HG03521 (cell line): ENCODE measurements at regions not wholly inside any gene's neighbourhood (a gene's known extent, or its start where the extent isn't known, plus 50 kb on each side); places are given as distances from the start of the nearest gene placed in this dataset.

Experiments used
- ATAC-seq: cut with Tn5 transposase; IDR thresholded peaks from one replicate; pipeline ENCODE4 v1.9.1; 2021; ENCODE audit warnings: mild to moderate bottlenecking, moderate library complexity; ENCODE audit not compliant: unreplicated experiment

DNA sequence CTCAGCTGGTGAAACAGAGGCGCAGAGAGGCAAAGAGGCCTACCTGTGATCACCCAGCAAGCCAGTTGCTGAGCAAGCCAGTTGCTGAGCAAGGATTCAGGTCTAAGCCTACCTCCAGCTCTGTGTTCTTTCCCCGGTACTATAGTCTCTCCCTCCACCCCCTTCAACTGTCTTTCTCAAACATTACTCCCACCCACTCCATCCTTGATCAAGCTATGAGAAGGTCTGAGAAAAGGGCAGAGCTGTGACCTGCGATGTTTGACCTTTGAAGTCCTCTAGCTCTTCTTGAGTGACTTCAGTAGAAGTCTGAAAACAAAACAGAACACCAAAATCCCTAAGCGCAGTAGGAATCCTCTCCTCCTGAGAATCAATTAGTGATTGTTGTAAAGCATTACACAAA is 665.2 kb upstream of the ID2 start:
- ATAC-seq = no peak

DNA sequence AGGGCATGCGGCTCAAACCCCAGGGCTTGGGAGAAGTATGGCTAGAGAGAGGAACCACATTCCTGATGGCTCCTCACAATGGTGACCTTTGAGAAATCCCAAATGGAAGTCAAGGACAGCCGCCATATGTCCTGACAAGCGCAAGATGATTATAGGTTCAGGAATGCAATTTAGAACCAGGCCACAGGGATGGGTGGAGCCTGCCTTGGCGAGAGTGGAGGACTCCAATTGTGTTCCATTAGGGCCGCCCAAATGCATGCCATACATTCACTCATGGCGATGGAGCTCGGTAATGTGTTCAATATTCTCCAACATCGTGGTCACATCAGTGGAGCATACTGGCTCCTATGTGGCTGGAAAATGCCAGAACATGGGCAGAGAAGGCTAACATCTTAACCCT is 662.9 kb upstream of the ID2 start:
- no peak for ATAC-seq

DNA sequence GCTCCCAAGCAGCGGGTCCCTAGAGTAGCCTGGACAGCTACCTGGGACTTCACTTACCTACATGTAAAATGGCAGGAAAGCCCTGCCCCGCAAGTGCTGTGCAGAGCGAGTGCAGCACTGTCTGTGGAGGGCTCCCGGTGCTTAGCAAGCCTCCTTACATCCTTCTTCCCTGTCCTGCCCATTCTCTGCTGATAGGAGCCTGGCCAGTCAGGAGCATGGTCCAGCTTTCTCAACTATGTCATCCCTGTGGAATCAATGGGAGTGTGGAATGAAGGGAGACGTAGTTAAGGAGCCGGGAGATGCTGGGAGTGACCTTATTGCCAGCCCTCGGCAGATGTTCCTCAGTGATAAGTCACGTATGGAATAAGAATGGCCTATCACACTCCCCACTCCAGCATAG is 661.9 kb upstream of the ID2 start:
- ATAC-seq = no peak

DNA sequence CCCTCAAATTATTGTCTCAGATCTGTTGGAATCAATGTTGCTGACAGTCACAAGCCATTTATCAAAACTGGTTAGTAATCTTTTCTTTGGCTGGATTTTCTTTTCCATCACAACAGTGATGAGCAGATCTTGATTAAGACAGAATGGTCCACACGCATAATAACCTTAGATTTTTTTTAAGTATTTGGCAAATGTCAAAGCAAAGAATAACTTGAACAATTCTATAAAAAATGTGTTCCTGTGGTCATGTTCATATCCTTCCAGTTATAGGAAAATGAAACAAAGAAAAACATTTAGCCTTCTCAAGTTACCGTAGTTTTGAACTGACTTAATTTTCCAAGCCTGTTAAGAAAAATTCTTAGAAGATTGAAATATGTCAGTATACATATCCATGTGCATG is 659.9 kb upstream of the ID2 start:
- no peak for ATAC-seq

DNA sequence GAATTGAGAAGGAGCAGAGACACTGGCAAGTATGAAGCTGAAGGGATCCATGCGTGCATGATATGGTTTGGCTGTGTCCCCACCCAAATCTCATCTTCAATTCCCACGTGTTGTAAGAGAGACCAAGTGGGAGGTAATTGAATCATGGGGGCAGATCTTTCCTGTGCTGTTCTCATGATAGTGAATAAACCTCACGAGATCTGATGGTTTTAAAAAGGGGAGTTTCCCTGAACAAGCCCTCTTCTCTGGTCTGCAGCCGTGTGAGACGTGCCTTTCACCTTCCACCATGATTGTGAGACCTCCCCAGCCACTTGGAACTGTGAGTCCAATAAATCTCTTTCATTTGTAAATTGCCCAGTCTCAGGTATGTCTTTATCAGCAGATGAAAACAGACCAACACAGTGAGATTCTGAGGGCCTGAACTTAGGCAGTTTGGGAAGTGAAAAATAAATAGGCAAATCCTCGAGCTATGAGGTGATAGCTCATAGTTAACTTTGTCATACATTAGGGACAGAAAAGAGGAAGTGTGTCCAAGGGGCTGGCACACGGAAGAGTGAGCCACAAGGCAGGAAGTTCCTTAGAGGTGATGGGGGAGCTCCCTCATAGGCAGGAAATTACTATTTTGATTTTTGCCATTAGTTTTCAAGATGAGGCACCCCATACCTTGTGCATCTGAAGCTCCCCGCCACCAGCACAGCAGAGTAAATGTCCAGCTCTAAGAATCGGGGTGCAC is 658.8 kb upstream of the ID2 start:
- ATAC-seq = no peak

DNA sequence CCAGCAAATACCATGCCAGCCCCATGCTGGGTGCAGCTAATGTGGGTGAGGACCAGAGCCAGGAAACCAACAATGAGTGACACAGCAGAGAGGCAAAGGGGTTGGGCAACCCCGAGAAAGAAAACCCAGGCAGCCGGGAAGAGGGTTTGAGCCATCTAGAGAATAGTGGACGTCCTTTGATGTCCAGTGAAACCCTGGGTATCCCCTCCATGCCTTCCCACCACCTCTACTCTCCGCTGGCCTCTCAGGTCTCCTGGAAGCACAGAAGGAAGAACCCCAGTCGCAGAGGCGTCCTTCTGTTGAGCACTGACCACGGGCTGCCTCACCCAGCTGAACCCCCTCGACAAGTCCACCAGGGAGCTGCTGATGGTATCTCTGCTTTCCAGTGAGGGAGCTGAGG is 657.4 kb upstream of the ID2 start:
- no peak for ATAC-seq

DNA sequence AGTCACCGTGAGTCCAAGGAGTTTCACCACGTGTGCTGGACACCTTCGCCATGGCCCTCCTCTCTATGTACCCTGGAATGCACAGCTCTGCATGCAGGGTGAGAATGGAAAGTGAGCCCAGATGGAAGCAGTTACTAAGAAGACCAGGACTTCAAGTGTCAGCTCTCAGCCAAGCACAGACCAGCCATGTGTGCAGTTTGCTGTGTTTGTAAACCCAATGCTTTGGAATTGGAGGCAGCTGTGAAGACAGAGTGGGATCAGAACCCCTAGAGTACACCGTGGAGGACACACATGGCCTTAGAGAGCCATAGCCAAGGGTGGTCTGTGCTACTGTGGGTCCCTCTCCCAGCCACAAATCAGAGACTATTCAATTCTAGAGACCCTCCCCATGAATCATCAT is 655.5 kb upstream of the ID2 start:
- ATAC-seq = no peak

DNA sequence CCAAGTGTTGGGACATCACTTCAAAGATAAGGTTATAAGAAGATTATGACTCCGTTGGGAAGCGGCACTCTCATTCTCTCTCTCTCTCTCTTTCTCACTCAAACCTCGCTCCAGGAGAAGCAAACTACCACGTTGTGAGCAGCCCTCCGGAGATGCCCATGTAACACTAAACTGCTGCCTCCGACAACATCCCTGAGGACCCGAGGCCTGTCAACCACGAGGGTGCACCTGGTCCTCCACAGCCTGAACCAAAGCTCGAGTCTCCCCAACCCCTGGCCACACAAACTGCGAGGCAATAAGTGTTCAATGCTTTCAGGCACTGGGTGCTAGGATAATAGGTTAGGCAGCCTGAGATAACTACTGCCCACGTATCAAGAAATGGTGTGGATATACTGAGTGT is 654.5 kb upstream of the ID2 start:
- ATAC-seq = no peak

DNA sequence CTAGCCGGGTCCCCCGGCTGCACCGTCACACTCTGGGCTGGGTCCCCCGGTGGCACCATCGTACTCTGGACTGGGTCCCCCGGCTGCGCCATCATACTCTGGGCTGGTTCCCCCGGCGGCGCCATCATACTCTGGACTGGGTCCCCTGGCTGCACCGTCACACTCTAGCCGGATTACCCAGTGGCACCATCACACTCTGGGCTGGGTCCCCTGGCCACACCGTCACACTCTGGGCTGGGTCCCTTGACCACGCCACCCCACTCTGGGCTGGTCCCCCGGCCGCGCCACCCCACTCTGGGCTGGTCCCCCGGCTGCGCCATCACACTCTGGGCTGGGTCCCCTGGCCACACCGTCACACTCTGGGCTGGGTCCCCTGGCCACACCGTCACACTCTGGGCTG is 653.8 kb upstream of the ID2 start:
- no peak for ATAC-seq

DNA sequence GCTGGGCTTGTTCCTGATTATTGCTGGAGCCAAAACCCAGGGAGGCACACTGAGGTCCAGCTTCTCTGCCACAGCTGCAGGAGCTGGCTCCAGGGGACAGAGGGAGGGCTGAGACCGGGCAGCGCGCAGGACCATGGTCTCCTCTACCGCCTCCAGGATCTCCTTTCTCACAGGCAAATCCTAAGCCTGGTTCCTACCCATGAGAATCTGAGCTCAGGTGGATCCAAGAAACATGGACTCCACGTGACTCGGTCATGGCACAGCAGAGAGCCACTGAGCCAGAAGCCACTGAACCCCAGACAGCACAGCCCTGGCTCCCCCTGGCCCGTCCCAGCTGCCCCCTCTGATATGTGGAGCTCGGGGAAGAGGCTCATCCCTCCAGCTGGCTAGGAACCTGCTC is 653.4 kb upstream of the ID2 start:
- no peak for ATAC-seq

DNA sequence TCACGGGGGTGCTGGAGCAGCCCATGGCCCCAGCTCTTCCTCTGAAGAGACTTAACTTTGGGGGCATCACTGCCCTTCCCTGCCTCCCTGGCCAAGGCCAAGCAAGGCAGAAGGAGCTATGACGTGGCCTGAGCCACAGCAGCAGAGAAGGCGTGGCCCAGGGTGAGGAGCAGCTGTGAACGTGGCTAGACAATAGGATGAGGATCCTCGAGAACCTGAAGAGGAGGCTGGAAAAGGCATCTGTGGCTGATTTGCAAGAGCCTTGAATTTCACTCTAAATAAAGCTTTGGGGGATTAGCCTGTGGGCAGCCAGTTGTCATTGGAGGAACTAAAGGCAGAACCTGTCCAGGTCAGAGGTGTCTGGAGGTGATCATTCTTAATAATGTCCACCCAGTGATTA is 652.9 kb upstream of the ID2 start:
- no peak for ATAC-seq

DNA sequence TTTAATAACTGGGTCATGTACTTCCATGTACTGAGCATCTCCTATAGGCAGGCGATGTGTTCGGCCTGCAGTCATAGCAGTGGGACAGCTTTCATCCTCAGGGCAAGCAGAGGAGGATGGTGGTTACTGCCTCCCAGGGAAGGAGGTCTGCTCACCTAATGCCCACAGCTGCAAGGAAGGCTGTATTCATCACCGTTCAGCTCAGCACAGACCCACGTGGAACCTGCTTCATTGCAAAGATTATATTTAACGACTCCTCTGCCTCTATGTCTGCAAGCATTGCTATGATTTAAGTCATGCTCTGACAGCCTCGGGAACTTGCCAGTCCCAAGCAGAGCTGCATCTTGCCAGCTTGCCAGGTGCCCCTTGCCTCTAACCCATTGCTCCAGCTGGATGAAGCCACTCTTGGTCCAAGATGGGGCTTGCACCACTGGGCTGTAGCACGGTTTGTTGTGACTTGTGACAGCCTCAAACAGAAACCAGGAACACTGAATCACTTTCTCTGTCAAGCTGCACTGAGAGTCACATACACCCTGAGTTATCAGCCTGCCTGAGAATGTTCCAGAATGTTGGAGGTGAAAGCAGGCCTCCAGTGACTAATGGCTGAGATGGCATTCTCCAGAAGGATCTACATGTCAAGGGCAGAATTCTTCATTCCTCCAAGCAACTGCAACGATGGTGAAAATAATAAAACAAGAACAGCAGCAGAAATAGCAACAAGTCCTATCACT is 651.1 kb upstream of the ID2 start:
- no peak for ATAC-seq

DNA sequence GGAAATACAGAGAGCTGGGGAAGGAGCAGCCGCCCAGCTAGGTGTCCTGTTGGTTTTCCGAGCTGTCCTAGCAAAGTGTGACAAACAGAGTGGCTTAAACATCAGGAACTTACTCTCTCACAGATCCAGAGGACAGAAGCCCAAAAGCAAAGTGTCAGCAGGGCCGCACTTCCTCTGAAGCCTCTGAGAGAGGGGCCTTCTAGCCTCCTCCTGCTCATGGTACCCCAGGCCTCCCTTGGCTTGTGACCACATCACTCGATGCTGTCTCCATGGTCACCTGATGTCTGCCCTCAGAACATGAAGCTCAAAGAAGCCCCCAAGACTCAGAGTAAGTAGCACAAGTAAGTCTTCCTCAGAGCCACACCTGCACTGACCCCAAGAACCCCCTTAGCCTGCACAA is 650.5 kb upstream of the ID2 start:
- no peak for ATAC-seq

DNA sequence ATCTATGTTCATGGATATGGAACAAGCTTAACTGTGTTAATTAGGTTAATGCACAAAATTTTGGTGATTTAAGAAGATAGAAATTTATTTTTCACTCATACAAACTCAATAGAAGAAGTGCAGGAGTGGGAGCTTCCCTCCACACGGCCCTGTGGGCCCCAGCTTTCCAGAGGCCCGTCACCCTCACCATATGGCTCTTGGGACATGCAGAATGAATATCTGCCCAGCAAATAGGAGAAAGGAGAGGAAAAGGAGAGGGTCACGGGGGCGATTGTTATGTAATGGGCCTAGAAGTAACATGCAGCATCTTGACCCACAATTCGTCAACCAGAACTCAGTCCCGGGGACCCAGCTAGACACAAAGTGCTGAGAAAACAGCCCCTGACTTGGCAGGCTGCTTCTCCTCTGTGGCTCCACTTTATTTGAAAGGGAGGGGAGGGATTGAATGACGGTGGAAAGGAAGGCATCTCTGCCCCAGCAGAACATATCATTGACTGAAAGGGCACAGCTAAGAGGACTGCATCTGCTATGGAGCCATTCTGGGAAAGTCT is 648.2 kb upstream of the ID2 start:
- no peak for ATAC-seq

DNA sequence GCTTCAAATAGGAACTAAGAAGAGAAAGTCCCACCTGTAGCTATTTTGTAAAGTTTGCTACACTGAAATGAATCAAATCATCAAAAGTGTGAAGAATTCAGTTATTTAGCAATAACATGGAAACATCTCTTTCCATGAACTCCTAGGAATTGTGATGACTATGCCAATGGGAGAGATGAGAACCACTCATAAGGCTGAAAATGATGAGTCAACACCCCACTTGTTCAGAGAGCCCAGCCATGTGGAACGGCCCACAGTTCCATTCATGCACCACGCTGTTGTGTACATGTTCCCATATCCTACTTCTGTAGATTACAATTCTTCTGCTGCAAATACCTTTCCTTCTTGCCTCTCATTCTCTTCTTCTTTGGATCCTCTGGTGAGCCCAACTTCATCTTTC is 645.5 kb upstream of the ID2 start:
- ATAC-seq = peak; percentile 53

DNA sequence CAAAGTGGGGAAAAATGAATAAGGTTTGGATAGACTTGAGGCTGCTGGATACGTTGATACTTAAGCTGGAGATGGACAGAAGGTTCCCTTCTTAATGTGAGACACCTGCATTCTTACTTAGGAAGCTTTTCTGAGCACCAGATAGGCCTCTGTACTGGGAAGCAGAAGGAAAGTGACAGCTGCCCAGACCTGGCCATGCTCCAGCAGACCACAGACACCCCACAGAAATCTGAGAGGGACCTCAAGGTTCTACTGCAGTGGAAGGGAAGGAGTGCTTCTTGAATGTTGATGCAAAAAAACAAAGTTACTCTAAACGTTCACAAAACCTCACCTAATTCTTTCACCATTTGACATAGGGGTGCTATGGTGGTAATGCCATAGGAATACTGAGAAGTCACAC is 642.1 kb upstream of the ID2 start:
- ATAC-seq = no peak

DNA sequence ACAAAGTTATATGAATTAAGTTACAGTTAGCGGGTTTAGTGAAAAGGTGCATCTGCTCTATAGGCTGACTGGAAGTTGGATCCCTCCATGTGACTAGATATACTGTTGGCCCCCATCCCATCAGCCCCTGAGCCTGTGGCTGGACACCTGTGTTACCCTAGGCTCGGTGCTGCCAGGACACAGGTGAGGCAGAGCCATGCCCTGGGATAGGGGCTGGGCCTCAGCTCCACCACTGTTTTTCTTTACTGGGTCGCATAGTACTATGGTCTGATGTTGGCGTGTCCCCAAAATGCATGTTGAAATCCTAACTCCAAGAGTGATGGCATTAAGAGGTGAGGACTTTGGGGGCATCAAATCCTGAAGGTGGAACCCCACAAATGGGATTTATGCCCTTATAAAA is 638.6 kb upstream of the ID2 start:
- ATAC-seq = no peak

DNA sequence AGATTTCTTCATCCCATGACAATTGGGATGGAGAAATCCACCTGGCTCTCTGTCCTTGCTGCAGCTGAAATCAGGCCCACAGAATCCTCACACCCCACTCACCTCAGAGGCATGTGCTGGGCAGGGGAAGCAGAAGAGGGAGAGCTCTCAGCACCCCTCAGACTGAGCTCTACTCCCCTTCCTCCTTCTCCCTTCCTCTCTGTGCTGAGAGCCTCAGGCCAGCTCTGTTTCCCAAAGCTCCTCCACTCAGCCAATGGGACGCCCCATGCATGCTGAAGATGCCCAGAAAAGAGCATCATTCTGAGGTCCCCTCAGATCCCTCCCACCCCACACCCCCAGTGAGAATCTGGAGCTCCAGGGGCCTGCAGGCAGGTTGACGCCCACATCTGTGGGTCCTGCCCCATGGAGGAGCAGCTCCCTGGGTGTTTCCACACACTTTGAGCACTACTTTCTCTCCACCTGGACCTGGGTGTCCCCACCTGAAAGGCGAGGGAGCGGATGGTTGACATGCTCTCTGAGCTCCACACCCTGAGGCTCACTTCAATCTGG is 637.7 kb upstream of the ID2 start:
- no peak for ATAC-seq

DNA sequence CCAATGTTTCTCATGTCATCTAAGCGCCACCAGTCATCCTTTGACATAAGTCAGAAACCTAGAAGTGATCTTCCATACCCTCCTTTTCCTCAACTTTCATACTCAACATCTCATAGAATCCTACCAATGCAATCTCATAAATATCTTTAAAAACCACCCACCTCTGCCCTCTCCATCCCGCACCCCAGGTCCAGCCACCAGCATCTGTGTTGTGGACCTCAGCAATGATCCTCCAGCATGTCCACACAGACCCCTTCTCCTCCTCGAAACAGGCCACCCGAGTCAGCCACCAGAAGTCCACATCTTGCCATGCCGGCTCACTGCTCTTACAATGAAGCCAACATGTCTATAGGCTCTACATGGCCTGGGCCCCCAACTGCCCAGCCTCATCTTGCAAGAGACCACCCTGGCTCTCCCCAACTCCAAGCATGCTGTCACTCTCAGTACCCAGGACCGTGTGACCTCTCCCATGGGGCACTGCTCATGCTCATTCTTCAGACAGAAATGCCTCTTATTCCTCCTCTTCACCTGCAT is 636.7 kb upstream of the ID2 start:
- ATAC-seq = no peak

DNA sequence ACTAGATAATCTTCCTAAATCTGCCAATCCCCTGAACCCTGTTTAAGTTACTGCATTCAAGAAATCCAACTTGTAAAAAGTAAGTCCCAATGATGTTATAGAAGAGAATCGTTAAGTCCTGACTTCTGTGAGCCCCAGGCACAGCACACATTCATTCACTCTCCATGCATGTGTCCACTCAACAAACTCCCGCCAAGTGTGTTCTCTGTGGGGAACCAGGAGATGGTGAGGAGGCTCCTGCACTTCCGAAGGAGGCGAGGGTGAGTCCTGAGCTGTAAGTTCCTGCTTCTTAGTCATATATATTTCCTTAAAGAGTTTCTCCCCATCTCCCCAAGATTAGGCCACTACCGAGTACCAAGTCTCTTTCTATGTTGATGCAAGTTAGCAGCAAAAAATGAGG is 635.0 kb upstream of the ID2 start:
- no peak for ATAC-seq

DNA sequence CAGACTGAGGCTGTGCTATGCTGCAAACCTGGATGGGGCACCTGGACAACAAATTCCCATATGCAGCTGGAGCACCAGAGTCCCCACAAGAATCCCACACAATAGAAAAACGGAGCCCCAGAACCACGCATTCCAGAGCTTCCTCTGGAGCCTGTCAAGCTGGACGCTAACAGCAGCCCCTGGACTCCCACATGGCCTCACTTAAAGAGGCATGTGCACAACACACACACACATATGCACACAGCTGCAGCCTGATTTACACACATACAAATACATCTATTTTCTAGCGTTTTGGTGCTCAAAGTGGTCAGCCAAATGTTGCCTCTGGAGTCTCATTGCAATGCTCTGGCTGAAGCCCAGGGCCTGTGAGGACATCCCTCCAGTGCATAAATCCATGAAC is 632.7 kb upstream of the ID2 start:
- ATAC-seq = no peak
